SKM-1 (cell line): ENCODE measurements at regions not wholly inside any gene's neighbourhood (a gene's known extent, or its start where the extent isn't known, plus 50 kb on each side); places are given as distances from the start of the nearest gene placed in this dataset.
A peak's percentile ranks its signal among the peaks of the same experiment; 100 is the strongest.
"Not testable (repeated sequence)": the region's sequence is repeated elsewhere in the genome, so short reads cannot be mapped to it uniquely, and the experiment has no call there.

Experiments
- DNase-seq: peaks from one replicate; lab custom pipeline; 2025; ENCODE audit not compliant: unreplicated experiment; lab: John Stamatoyannopoulos, UW

- DNase-seq = not testable (repeated sequence)
These were observed 1265.8 kb downstream of the RPIA start for GRCh38 chr2:89957236-89957635.

GRCh38 chr2:89959729-89960378 is 1268.4 kb downstream of the RPIA start:
- not testable (repeated sequence) for DNase-seq

- not testable (repeated sequence) for DNase-seq
These were observed 1269.1 kb downstream of the RPIA start for GRCh38 chr2:89960570-89960969.

DNA sequence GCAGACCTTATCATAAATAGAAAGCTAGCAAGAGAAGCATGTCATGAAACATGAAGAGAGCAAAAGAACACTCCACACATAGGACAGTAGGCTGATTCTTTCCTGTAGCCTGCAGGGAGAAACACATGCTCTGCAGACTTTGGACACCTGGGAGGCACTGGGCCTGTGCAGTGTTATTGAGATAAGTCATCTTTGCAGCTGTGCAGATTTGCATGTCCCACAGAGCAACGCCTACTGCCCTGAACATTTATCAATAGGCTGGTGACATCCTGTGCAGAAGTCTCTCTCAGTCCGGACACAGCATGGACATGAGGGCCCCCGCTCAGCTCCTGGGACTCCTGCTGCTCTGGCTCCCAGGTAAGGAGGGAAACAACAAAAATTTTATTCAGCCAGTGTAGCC is 1277.1 kb downstream of the RPIA start:
- not testable (repeated sequence) for DNase-seq

DNA sequence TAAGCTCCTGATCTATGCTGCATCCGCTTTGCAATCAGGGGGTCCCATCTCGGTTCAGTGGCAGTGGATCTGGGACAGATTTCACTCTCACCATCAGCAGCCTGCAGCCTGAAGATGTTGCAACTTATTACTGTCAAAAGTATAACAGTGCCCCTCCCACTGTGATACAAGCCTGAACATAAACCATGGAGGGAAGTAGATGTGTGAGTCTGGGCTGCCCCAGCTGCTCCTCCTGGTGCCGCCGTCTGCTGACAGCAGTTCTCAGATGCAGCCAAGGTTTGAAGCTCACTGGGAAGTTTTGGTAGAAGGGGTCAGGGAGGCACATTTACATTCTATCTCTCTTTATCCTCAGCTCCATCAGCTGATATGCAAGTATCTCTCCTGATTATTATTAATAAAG is 1277.7 kb downstream of the RPIA start:
- not testable (repeated sequence) for DNase-seq

GRCh38 chr2:89973849-89974248 is 1282.4 kb downstream of the RPIA start:
- DNase-seq = not testable (repeated sequence)

- DNase-seq = not testable (repeated sequence)
These were observed 1288.5 kb downstream of the RPIA start for GRCh38 chr2:89979826-89980537.

DNA sequence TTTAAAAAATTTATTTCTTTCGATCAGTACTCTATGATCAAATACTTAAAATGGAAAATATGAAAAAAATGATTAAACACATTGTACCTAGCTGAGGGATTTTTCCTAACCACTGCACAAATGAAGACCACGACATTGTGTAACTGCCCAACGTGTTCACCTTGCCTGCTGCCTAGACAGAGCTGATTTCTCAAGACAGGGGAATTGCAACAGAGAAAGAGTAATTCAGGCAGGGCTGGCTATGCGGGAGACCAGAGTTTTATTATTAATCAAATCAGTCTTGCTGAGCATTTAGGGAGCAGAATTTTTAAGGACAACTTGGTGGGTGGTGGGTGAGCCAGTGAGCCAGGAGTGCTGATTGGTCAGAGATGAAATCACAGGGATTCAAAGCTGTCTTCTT is 1290.8 kb downstream of the RPIA start:
- peak; percentile 2 for DNase-seq

DNA sequence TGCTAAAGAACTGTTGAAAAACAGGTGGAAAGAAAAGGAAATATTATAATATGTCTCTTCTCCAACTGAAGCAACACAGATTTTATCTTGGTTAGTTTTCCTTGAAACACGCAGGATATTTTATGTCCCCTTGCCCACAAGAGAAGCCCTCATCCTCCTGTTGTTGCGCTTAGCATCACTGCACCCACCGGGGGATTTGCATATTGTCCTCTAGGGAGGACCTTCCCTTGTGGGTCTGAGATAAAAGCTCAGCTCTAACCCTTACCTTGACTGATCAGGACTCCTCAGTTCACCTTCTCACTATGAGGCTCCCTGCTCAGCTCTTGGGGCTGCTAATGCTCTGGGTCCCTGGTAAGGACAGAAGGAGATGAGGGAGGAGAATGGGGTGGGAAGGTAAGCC is 1294.2 kb downstream of the RPIA start:
- not testable (repeated sequence) for DNase-seq

DNA sequence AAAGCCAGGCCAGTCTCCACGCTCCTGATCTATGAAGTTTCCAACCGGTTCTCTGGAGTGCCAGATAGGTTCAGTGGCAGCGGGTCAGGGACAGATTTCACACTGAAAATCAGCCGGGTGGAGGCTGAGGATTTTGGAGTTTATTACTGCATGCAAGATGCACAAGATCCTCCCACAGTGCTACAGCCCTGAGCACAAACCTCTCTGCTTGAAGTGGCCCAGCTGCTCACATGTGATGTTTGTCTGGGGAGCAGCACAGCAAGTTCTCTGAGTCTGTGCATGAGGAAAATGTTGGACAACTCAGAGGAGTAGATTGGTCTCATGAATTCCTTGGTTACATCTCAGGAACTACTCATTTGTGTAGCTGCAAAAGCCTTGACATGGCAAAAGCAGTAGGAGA is 1295.1 kb downstream of the RPIA start:
- DNase-seq = not testable (repeated sequence)

- DNase-seq = not testable (repeated sequence)
These were observed 1305.3 kb downstream of the RPIA start for GRCh38 chr2:89996779-89997178.

GRCh38 chr2:90004553-90004952 is 1313.1 kb downstream of the RPIA start:
- not testable (repeated sequence) for DNase-seq

DNA sequence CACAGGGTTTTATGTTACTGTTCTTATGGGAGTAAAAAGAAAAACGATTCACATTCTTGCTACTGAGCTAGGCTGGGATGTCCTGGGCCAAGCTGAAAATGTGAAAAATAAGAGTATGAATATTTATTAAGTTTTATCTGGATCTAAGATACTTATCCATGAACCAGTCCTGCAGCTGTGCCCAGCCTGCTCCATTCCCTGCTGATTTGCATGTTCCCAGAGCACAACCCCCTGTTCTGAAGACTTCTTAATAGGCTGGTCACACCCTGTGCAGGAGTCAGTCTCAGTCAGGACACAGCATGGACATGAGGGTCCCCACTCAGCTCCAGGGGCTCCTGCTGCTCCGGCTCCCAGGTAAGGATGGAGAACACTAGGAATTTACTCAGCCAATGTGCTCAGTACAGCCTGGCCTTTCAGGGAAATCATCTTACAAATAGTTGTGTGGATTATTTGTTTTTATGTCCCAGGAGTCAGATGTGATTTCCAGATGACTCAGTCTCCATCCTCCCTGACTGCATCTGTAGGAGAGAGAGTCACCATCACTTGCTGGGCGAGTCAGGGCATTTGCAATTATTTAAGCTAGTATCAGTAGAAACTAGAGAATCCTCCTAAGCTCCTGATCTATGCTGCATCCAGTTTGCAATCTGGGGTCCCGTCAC is 1319.1 kb downstream of the RPIA start:
- not testable (repeated sequence) for DNase-seq

DNA sequence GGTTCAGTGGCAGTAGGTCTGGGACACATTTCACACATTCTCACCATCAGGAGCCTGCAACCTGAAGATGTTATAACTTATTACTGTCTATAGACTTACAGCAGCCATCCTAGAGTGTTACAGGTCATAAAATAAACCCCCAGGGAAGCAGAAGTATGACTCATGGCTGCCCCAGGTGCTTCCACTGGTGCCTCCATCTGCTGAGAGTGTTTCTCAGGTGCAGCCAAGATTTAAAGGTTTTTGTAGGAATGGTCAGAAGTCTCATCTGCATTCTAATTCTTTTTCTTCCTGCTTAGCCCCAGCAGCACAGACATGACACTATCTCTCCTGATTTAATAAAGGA is 1319.6 kb downstream of the RPIA start:
- DNase-seq = not testable (repeated sequence)

DNA sequence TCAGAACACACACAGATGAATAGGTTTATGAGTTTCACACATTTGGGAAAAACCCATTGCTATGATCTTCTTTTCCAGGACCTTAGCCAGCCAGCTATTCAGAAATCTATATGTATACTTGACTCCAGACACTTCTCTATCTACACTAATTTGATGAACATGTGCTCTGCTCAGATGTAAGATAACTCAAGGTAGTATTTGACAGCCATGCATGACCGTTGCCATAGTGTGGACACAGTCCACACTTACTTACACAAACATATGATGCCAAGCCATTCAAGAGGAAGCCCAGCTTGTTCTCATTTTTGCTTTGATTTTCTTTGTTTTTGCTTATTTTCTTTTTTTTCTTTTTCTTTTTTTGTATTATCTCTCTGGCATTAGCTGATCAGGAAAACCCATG is 1328.4 kb downstream of the RPIA start:
- not testable (repeated sequence) for DNase-seq

- DNase-seq = not testable (repeated sequence)
These were observed 1329.8 kb downstream of the RPIA start for GRCh38 chr2:90021234-90021633.

DNA sequence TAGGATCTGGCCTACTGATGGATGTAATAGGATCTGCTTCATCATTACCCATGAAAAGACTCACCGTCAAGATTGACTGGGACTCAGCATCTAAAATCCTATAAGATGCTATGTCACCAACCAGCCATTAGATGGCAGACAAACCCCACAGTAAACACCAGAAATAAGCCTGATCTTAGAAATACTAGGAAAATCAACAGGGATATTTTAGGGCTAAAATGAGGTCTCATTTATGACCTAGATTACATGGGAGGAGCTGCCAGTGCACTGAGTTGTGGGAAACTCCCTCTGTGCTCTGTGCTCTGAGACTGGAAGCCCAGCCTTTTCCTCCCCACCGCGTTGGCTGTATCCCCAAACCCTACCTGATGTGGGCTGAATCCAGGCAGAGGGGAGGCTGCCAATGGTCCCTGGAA is 1335.8 kb downstream of the RPIA start:
- DNase-seq = not testable (repeated sequence)

DNA sequence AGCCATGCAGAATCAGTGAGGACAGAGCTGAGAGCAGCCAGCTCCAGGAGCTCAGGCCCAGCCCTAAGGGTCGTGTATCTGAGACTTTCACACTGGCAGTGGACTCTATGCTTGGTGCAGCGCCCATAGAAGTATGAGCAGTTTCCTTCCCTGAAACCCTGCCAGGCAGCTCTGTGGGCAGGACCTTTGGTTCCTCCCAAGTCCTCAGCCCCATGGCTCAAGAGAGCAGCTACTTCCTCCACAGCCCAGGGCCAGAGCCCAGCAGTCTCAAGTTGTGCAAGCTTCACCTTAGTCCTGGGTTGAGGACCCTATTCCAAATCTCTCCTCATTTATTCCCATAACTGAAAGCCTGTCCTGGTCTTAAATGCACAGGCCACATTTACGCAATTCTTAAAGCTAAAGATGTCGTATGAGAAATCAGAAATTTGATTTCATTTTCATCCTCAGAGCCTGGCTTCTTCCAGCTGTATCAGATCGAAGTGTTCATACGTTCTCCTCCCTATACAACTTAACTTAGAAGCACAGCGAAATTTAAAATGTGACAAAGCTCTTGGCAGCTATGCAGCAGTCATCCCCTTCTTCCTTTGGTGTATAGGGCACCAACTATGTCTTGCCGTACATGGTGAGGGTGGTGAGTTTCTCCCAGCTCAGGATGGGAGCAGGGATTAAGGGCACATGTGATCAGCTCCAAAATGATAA is 1337.1 kb downstream of the RPIA start:
- not testable (repeated sequence) for DNase-seq

DNA sequence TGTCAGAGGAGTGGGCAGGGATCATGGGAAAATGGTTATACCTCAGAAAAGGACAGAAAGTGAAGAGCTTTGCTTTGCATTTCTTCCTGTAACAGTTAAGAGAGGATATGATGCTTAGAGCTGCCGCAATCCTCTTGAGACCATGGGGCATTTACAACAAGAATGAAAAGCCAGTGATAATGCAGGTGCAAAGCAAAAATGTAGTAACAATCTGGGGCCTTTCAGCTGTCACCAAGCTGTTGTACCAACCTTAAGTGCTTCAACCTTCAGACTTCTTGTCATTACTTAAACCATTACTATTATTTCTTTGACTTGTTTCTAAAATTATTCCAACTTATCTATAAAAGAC is 1337.6 kb downstream of the RPIA start:
- not testable (repeated sequence) for DNase-seq

GRCh38 chr2:90032269-90032668 is 1340.8 kb downstream of the RPIA start:
- DNase-seq = not testable (repeated sequence)

GRCh38 chr2:90036335-90036734 is 1344.9 kb downstream of the RPIA start:
- not testable (repeated sequence) for DNase-seq
